GM18868 (cell line): ENCODE measurements at regions not wholly inside any gene's neighbourhood (a gene's known extent, or its start where the extent isn't known, plus 50 kb on each side); places are given as distances from the start of the nearest gene placed in this dataset.
"Not testable (repeated sequence)": the region's sequence is repeated elsewhere in the genome, so short reads cannot be mapped to it uniquely, and the experiment has no call there.

Experiments used
- ATAC-seq: cut with Tn5 transposase; IDR thresholded peaks from one replicate; pipeline ENCODE4 v1.9.1; 2021; ENCODE audit warnings: mild to moderate bottlenecking, moderate library complexity; ENCODE audit not compliant: unreplicated experiment

DNA sequence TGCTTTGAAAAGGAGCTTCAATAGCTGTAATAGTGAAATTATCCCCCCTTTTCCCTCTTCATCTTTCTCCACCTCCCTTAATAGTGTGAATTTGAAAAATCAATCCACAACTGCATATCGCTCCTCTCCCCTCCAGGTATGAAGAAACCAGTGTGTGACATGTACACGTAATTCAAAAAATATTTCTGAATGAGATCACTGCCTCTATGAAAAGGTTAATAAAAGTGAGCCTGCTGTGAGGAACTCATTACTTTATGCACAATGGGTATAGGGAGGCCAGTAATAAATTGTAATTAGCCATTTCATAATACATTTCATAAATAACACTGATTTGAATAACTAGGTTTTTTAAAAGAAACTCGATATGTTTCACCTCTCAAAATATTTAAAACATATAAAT lies 209.0 kb upstream of the KYNU start:
- ATAC-seq, result no peak

DNA sequence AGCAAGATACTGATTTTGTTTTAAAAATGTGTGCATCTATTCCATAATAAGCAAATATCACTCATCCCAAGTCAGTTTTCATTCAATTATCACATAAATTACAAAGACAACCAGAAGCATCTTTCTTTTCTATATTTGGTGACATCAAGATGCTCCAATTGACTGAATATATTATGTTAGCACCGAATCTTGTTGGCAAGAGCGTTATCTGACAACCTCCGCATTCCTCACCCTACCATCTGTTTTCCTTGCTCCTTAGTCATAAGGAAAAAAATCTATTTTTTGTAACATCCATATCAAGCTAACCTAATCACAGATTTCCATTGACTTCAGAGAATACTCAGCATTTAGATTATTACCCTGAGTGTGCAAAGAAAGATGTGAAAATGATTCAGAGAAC lies 212.2 kb upstream of the KYNU start:
- no peak for ATAC-seq

DNA sequence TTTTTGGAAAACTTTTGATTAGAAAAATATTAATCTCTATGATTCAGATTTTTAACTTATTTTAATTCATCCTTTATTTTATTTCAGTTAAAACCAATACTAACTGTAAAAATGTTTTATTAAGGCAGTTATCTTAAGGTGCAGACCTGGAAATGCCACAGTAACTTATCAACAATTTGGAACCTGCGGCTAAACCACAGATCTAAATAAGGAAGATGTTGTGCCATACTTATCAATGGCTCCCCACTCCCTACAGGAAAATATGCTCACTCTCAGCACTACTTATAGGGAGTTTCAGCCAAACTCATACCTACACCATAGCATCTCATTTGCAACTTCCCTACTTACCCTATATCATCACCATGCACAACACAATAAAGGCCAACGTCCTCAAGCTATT lies 226.9 kb upstream of the KYNU start:
- ATAC-seq, result no peak

DNA sequence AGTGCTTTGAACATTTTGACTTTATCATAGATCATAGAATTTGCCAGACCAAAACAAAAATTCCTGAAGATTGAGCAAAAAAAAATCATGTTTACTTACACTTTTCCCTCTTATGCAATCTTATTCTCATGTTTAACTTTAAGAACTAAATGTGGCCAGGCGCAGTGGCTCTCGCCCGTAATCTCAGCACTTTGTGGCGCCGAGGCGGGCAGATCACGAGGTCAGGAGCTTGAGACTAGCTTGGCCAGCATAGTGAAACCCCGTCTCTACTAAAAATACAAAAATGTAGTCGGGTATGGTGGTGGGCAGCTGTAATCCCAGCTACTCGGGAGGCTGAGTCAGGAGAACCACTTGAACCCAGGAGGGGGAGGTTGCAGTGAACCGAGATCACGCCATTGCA lies 227.9 kb upstream of the KYNU start:
- ATAC-seq, result no peak

DNA sequence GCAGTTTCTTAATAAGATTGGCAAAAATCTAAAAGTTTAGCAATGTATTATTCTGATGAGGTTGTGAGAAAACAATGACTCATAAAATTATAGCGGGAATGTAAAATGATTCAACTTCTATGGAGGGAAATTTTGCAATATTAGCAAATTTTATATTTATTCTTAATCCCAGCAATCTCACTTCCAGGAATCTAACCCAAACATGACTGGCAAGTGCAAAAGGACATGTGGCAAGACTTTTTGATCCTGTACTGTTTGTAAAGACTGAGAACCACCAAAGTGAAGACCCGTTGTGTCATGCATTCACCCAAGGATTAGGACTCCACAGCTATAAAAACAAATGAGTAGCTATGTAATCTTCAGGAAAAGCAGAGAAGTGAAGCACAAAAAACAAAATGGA lies 234.8 kb upstream of the KYNU start:
- no peak for ATAC-seq

DNA sequence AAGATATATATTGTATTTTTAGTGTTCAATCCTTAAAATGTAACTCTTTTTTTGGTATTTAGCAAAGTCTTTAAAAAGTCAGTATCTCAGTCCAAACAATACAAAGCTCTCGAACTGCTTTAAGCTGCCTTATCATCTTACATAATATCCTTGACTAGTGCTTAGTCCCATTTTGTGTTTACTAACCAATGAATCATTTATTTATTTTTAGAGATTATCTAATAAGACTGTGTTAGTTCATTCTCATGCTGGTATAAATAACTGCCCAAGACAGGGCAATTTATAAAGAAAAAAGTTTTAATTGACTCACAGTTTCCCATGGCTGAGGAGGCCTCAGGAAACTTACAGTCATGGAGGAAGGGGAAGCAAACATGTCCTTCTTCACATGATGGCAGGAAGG lies 248.3 kb upstream of the KYNU start:
- no peak for ATAC-seq

DNA sequence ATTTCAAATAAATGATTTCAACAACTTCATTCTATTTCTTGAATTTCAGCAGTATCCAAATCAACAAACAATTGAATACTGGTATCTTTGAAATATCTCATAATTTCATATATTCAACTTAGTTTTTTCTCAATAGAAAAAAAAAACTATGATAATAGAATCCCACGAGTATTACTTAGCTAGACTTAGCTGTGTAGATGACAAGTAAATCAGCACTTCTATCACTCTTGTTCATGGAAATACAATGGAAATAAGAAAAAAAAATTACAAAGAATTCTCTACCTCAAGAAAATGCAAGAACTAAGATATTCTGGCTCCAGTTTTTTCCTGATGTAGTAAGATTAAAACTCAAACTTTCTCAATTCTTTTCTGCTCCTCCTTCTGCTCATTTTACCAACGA lies 256.2 kb upstream of the KYNU start:
- no peak for ATAC-seq

DNA sequence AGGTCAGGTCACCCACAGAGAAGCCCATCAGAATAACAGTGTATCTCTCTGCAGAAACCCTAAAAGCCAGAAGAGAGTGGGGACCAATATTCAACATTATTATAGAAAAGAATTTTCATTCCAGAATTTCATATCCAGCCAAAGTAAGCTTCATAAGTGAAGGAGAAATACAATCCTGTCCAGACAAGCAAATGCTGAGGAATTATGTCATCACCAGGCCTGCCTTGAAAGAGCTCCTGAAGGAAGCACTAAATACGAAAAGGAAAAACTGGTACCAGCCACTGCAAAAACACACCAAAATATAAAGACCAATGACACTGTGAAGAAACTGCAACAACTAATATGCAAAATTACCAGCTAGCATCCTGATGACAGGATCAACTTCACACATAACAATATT lies 260.0 kb upstream of the KYNU start:
- no peak for ATAC-seq

DNA sequence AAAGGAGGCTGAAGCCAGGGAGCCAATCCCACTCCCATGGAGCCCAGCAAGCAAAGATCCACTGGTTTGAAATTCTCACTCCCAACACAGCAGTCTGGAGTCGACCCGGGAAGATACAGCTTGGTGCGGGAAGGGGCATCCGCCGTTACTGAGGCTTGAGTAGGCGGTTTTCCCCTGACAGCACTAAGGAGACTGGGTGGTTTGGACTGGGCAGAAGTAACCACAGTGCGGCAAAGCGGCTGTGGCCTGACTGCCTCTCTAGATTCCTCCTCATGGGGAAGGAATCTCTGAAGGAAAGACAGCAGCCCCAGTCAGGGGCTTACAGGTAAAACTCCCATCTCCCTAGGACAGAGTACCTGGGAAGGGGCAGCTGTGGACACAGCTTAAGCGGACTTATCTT lies 261.6 kb upstream of the KYNU start:
- ATAC-seq, result no peak

DNA sequence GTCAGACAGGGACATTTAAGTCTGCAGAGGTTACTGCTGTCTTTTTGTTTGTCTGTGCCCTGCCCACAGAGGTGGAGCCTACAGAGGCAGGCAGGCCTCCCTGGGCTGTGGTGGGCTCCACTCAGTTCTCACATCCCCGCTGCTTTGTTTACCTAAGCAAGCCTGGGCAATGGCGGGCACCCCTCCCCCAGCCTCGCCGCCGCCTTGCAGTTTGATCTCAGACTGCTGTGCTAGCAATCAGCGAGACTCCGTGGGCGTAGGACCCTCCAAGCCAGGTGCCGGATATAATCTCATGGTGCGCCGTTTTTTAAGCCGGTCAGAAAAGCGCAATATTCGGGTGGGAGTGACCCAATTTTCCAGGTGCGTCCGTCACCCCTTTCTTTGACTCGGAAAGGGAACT lies 264.3 kb upstream of the KYNU start:
- not testable (repeated sequence) for ATAC-seq

DNA sequence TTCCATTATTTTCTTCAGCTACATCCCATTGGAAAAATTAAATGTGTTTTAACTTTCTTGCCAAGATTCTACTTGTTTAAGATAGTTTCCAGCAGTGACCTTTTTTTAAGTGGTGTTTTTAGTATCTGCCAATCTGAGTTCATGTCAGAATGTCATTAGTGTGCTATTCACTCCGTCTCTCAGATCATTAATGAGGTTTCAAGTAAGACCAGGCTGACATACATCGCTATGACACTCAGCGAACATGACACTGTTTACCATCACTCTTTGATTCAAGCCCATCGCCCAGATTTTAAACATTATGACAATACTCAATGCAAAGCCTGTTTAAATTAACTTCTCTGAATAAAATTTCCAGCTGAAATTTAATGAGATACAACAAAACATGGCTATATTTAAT lies 272.0 kb upstream of the KYNU start:
- no peak for ATAC-seq

DNA sequence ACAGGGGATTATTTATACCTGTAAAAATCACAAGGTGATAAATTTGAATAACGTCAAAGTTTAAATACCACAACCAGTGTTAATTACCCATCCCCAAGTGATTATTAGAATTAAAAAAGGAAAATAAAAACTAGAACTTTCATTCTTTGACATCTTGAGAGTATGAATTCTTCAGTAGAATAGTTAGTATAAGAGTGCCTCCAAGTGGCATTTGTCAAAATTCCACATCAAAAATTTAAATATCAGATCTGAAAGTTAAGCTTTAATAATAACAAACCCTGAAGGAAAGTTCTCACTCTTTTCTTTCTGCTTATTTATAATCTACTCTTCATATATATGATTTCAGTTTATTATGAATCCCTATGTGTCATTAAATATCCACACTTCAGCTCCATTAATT lies 273.7 kb upstream of the KYNU start:
- ATAC-seq, result no peak

DNA sequence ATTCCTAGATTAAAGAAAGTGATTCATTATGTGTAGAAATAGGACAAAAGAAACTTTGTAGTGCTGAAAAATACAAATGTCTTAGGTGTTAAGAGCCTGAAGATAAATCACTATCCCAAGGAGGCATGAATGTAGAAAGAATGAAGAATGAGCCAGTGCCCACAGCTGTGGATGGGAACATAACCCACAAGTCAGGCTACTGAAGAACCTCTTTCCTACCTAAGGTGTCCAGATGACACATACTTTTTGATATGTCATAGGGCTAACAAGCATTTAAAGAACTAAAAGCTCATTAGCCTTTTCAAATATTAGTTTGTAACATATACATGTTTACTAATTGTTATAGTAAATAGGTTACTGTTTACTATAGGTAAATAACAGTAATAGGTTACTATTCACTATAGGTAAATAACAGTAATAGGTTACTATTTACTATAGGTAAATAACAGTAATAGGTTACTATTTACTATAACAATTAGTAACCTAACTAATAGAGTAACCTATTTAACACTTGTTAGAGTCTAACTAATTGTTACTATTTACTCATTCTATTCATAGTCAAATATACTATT lies 275.0 kb upstream of the KYNU start:
- no peak for ATAC-seq

DNA sequence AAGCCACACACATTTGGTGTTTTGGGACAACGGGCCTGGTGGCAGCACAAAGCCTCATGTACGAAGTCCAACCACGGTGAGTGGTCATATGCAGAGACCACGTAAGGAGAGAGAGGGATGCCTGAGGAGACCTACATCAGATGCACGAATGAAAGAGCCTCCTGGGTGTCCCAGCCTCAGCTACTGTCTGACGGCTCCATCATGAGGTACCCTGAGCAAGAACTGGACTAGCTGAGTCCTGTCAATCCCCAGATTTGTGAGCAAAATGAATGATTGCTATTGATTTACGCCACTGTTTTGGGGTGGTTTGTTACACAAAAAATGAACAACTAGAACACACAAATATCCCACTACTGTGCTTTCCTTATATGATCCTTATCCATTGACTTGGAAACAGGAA lies 275.7 kb upstream of the KYNU start:
- ATAC-seq, result no peak

DNA sequence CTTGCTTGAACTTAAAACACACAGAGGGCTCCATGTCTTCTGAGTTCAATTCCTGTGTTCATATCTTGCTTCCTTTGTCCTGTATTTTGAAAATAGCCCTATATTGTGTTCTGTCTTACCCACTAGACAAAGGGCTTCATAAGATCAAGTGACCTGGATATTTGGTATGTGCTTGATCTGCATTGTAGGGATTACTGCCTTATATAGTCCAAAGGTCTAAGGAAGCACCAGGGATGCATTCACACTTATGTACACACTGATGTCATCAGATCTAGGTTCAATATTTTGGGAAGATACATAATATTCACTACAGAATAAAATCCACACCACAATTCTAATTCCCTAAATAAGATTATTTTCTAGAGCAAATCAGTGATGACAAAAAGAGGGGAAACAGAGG lies 278.0 kb upstream of the KYNU start:
- ATAC-seq, result no peak

DNA sequence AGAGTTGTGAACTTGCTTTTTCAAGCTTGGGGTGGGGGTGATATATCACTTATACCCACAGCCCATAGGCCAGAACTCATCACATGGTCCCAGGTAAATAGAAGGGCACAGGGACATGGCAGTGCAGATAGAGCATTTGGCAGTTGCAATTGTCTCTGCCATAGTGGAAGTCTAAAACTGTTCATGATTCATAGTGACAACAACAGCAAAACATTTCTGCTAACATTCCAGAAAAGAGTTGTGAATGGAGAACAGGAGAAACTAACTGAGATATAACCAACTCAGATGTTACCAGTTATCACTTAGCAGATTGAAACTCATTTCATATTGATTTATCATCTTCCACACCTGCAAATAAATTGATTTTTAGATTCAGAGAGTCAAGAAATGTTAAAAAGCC lies 278.6 kb upstream of the KYNU start:
- ATAC-seq, result no peak

DNA sequence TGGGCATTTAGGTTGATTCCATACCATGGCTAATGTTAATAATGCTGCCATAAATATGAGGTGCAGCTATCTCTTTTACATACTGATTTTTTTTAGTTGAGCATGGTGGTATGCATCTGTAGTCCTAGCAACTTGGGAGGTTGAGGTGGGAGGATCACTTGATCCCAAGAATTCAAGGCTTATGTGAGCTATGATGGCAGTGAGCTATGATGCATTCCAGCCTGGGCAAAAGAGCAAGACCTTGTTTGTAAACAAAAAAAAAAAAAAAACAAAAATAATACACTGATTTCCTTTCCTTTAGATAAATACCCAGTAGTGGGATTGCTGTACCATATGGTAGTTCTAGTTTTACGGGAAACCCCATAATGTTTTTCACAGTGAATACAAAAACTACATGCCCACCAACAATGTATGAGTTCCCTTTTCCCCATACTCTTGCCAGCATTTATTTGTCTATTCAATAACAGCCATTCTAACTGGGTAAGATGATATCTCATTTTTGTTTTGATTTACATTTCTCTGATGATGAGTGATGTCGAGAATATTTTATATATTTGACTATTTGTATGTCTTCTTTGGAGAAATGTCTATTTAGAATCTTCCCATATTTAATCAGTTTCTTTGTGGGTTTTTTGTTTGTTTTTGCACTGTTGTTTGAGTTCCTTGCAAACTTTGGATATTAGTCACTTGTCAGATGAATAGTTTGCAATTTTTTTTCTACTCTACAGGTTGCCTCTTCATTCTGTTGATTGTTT lies 281.0 kb upstream of the KYNU start:
- no peak for ATAC-seq

DNA sequence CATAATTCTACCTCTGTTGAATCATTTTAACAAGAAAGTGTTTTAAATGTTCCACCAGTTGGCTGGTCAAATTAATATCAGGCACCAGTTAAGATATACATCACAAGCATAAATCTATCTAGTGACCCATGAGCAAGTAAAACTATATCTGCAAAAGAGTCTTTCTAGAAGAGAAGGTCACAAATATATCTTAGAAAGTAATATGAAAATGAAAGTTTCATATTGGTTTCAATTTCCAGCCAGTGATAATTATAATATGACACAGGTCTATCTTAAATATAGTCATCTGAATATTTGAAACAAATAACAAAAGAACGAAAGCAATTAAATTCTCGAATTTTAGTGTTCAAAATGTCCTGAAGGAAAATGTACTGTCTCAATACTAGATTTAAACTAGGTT lies 282.5 kb upstream of the KYNU start:
- ATAC-seq, result no peak

DNA sequence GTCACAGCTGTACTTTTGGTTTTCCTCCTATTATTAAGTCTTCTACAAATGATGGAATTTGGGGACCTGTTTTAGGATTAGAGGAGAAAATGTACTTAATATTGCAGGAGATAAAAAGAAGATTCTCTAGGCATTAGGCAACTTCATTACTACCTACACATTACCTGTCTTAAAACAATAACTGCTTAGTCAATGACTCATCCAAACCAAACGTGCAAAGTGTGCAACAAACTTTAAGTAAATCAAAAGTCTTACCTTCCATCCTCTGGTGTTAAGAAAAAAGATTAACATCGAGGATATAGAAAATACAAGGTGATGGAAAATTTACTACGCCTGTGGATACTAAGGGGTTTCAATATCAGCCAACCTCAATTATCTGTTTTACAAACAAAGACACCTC lies 285.3 kb upstream of the KYNU start:
- ATAC-seq, result no peak

DNA sequence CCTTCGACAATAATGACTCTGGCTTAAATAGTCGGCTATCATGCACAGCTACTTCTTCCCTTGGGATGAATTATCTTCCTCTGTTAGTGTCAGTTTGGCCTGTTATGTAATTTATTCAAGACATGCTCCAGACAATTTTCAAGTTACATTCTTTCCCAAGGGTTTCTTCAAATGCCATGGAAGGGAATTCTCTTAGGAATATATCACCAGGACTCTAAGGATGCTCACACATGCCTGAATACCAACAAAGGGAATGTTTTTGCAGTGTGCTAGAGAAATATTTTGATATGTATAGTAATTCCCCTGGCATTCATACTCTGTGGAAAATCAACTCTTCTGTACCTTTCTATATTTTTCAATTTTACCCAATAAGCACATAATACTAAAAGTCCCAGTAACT lies 286.0 kb upstream of the KYNU start:
- no peak for ATAC-seq

DNA sequence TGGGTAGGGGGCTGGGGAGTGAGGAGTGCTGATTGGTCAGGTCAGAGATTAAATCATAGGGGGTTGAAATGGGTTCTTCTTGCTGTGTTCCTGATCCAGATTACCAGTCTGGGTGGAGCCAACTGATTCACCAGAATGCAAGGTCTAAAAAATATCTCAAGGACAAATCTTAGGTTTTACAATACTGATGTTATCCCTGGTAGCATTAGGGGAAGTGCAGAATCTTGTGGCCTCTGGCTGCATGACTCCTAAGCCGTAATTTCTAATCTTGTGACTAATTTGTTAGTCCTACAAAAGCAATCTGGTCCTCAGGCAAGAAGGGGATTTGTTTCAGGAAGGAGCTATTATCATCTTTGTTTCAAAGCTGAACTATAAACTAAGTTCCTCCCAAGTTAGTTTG lies 289.2 kb upstream of the KYNU start:
- no peak for ATAC-seq

DNA sequence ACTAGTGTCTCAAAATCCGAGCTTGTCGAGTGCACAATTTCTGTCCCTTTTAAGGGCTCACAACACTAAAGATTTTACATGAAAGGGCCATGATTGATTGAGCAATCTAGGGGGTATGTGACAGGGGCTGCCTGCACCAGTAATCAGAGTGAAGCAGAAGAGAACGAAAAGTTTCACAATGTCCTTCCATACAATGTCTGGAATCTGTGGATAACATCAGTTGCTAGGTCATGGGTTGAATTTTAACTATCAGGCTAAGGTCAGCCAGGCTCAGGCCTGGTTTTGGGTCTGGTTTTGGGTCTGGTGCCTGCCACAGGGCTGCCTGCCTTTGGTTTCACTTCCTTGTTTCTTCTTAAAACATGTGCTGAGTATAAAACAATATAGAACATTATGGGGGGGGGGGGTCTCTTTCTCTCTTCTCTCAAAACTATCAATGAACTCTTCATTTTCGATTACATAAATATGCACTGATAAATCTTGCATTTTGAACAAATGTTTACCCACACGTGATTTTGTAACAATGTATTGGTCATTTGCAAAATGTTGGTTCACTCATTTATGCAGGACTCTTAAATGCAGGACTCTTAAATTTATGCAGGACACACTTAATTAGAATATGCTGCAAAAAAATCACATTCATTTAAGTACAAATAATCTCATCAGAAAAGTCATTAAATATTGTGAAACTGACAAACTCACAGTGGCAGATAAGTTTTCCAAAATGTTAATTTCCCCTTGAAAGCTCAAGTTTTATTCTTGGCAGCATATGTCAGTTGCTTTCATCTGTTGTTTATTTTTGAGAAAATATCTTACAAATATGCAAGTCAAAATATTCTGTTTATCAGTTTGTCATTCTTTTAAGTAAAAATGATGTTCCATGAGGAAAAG lies 290.5 kb upstream of the KYNU start:
- no peak for ATAC-seq
